Motor neuron (in vitro differentiated cells): ENCODE measurements at regions not wholly inside any gene's neighbourhood (a gene's known extent, or its start where the extent isn't known, plus 50 kb on each side); places are given as distances from the start of the nearest gene placed in this dataset.
A peak's percentile ranks its signal among the peaks of the same experiment; 100 is the strongest.

Source experiments
- ATAC-seq, 8 experiments: fragments of 200-7000 bp; cut with Tn5 transposase; replicated peaks in 6 of 8; 2 replicates each; pipeline ENCODE4 v1.8.0; 2021; ENCODE audit warnings: mild to moderate bottlenecking in 8 of 8, moderate library complexity in 8 of 8
- H3K27ac ChIP-seq, 2 donors: fragments of 250-450 bp; sonication (Bioruptor Pico); 2 replicates each; pipeline ENCODE4 v1.9.0; 2021; ENCODE audit warnings: antibody characterized with exemption in 2 of 2, mild to moderate bottlenecking in 2 of 2, moderate library complexity in 1 of 2
- H3K4me1 ChIP-seq, 2 donors: fragments of 250-450 bp; sonication (Bioruptor Pico); replicated peaks in 1 of 2; 2 replicates each; pipeline ENCODE4 v1.6.1; 2021; ENCODE audit warnings: antibody characterized with exemption in 2 of 2, mild to moderate bottlenecking in 2 of 2, moderate library complexity in 1 of 2
- H3K4me3 ChIP-seq, 5 donors: fragments of 250-450 bp; sonication (Bioruptor Pico); 2 replicates each; pipeline ENCODE4 v1.9.0; 2021; ENCODE audit warnings: antibody characterized with exemption in 5 of 5, mild to moderate bottlenecking in 5 of 5, moderate library complexity in 4 of 5
- WGBS, 10 experiments: fragments of 450-650 bp; shearing (Covaris generic); methylation state at CpG; one replicate each; pipeline ENCODE4 v1.0.0; 2022; 5-methylcytosine and 5-hydroxymethylcytosine counted together
- in situ Hi-C, 9 experiments: fragments of 400-800 bp; cut with MboI; loops; one replicate each; pipeline ENCODE4 v1.15.0; 2021; ENCODE audit warnings: low sequenced_read_pairs in 9 of 9, low pct_unique_long_range_greater_than_20kb in 2 of 9; ENCODE audit not compliant: unreplicated experiment in 9 of 9

- no peak overlapping the region for H3K27ac ChIP-seq
- ATAC-seq, result no peak
Measured at GRCh38 chr13:30047154-30047874, 196.9 kb upstream of the UBL3 start.

GRCh38 chr13:30045916-30046704, 195.7 kb upstream of the UBL3 start:
- in situ Hi-C loops, result no loop called here
- H3K27ac ChIP-seq, result no peak overlapping the region
- 17 to 100% (median 70%) methylated on average over 1 to 5 of the region's 7 CpGs for WGBS, 10 experiments
- H3K4me3 ChIP-seq, result no peak overlapping the region
- no peaks in the 10 kb centered on the region for H3K4me1 ChIP-seq
- no peak for ATAC-seq

More at GRCh38 chr13:30047154-30047874, 196.9 kb upstream of the UBL3 start:
- Histone ChIP-seq H3K4me3 (no peak overlapping the region), H3K4me1 (peaks cover 0 to 4% of the 10 kb centered on the region in 2 donors)
- in situ Hi-C loops, result no loop called here
- WGBS, 10 experiments, result 60 to 100% (median 90%) methylated on average over 1 to 3 of the region's 3 CpGs; no CpG with 5 or more reads in 3 of the 10 experiments

- Histone ChIP-seq H3K27ac (no peak overlapping the region), H3K4me1 (peaks cover 0 to 3% of the 10 kb centered on the region in 2 donors), H3K4me3 (no peak overlapping the region)
- ATAC-seq, result no peak
- in situ Hi-C loops, result no loop called here
- 80 to 100% (median 100%) methylated on average over 1 of the region's 1 CpG; no CpG with 5 or more reads in 3 of the 10 experiments for WGBS, 10 experiments
Measured at GRCh38 chr13:30044932-30045331, 194.5 kb upstream of the UBL3 start.

GRCh38 chr13:30043631-30043925, 193.2 kb upstream of the UBL3 start:
- peak in 1 of 8 experiments; percentile 18 for ATAC-seq
- Histone ChIP-seq H3K4me1 (peaks cover 5 to 16% of the 10 kb centered on the region in 2 donors), H3K27ac (no peak overlapping the region), H3K4me3 (no peak overlapping the region)
- in situ Hi-C loops, result no loop called here

- Histone ChIP-seq H3K27ac (no peak overlapping the region), H3K4me1 (peaks cover 5 to 17% of the 10 kb centered on the region in 2 donors), H3K4me3 (no peak overlapping the region)
- WGBS, 10 experiments, result 0 to 100% (median 89%) methylated on average over 1 to 3 of the region's 5 CpGs; no CpG with 5 or more reads in 1 of the 10 experiments
- in situ Hi-C loops, result no loop called here
- peak in 2 of 8 experiments; percentile 65 to 70 for ATAC-seq
Measured at GRCh38 chr13:30042891-30043630, 192.6 kb upstream of the UBL3 start.

GRCh38 chr13:30042272-30042671, 191.9 kb upstream of the UBL3 start:
- Histone ChIP-seq H3K4me1 (peaks cover 5 to 17% of the 10 kb centered on the region in 2 donors), H3K4me3 (no peak overlapping the region), H3K27ac (no peak overlapping the region)
- in situ Hi-C loops, result no loop called here
- no peak for ATAC-seq
- 70 to 100% (median 90%) methylated on average over 1 to 3 of the region's 3 CpGs; no CpG with 5 or more reads in 1 of the 10 experiments for WGBS, 10 experiments

- no peak overlapping the region for H3K4me3 ChIP-seq
- 0 to 71% (median 21%) methylated on average over 1 to 3 of the region's 3 CpGs; no CpG with 5 or more reads in 2 of the 10 experiments for WGBS, 10 experiments
- no peak for ATAC-seq
- in situ Hi-C loops, result no loop called here
- peaks cover 5 to 17% of the 10 kb centered on the region in 2 donors for H3K4me1 ChIP-seq
- no peak overlapping the region for H3K27ac ChIP-seq
Measured at GRCh38 chr13:30039511-30039911, 189.1 kb upstream of the UBL3 start.

- WGBS, 10 experiments, result 0 to 80% (median 37%) methylated on average over 1 to 4 of the region's 4 CpGs; no CpG with 5 or more reads in 1 of the 10 experiments
- ATAC-seq, result peak in 1 of 8 experiments; percentile 25
- in situ Hi-C loops, result no loop called here
- Histone ChIP-seq H3K4me1 (peaks cover 5 to 18% of the 10 kb centered on the region in 2 donors), H3K4me3 (no peak overlapping the region), H3K27ac (no peak overlapping the region)
Measured at GRCh38 chr13:30038884-30039283, 188.5 kb upstream of the UBL3 start.

GRCh38 chr13:30037766-30038165, 187.3 kb upstream of the UBL3 start:
- H3K4me3 ChIP-seq, result no peak overlapping the region
- 60 to 100% (median 84%) methylated on average over 1 to 4 of the region's 4 CpGs; no CpG with 5 or more reads in 4 of the 10 experiments for WGBS, 10 experiments
- no peak for ATAC-seq
- H3K4me1 ChIP-seq, result peaks cover 8 to 24% of the 10 kb centered on the region in 2 donors
- in situ Hi-C loops, result no loop called here
- H3K27ac ChIP-seq, result no peak overlapping the region

- no peak for ATAC-seq
- 0 to 94% (median 52%) methylated on average over 1 to 6 of the region's 6 CpGs; no CpG with 5 or more reads in 2 of the 10 experiments for WGBS, 10 experiments
Measured at GRCh38 chr13:30037306-30037705, 186.9 kb upstream of the UBL3 start.

GRCh38 chr13:30034458-30034795, 184.0 kb upstream of the UBL3 start:
- Histone ChIP-seq H3K27ac (no peak overlapping the region), H3K4me3 (no peak overlapping the region), H3K4me1 (peaks cover 18 to 22% of the 10 kb centered on the region in 2 donors)
- WGBS, 10 experiments, result 7 to 100% (median 89%) methylated on average over 1 to 3 of the region's 3 CpGs; no CpG with 5 or more reads in 2 of the 10 experiments
- in situ Hi-C loops, result no loop called here
- peak in 2 of 8 experiments; percentile 14 to 49 for ATAC-seq

More at GRCh38 chr13:30037306-30037705, 186.9 kb upstream of the UBL3 start:
- no peak overlapping the region for H3K27ac ChIP-seq
- H3K4me3 ChIP-seq, result no peak overlapping the region
- in situ Hi-C loops, result no loop called here
- peaks cover 12 to 27% of the 10 kb centered on the region in 2 donors for H3K4me1 ChIP-seq

- Histone ChIP-seq H3K27ac (no peak overlapping the region), H3K4me3 (no peak overlapping the region), H3K4me1 (peaks cover 14 to 20% of the 10 kb centered on the region in 2 donors)
- WGBS, 10 experiments, result 0 to 88% (median 75%) methylated on average over 2 to 5 of the region's 6 CpGs; no CpG with 5 or more reads in 1 of the 10 experiments
- in situ Hi-C loops, result no loop called here
- peak; percentile 68 to 95 (median 90) for ATAC-seq
Measured at GRCh38 chr13:30033681-30034457, 183.5 kb upstream of the UBL3 start.
